ENCODE measurements at regions not wholly inside any gene's neighbourhood (a gene's known extent, or its start where the extent isn't known, plus 50 kb on each side); places are given as distances from the start of the nearest gene placed in this dataset.

DNA sequence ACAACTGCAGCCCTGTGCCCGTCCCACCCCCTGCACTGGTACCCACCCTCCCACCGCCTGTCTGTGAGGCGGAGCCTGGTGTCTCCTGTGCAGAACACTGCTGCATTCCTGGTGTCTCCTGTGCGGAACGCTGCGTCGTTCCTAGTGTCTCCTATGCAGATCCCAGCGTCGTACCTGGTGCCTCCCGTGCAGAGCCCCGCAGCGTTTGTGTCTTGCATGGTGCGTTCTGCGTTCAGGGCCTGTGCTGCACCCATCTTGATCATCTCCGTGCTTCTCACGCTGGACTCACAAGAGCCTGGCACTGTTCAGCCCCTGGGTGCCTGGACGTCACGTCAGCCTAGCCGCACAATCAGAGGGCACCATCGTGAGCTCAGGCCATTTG, 248.6 kb upstream of the SALL3 start:
- H3K4me1 ChIP-seq (ENCODE audit: control insufficient read depth, insufficient read depth, low read length, unreplicated experiment), result no peaks in the 10 kb centered on the region
- no peak overlapping the region for H3K4me3 ChIP-seq (ENCODE audit: low read depth, low read length)
- H3K27me3 ChIP-seq (ENCODE audit: insufficient read depth, low read length), result no peaks in the 10 kb centered on the region
- no peaks in the 10 kb centered on the region for H3K79me2 ChIP-seq (ENCODE audit: control insufficient read depth, insufficient read depth, low read length, unreplicated experiment)
- no peak overlapping the region for H3K27ac ChIP-seq (ENCODE audit: low read depth, low read length)
- H2AFZ ChIP-seq (ENCODE audit: low read length, unreplicated experiment), result no peak overlapping the region
- no peaks in the 10 kb centered on the region for H3K36me3 ChIP-seq (ENCODE audit: insufficient read depth, low read length)

DNA sequence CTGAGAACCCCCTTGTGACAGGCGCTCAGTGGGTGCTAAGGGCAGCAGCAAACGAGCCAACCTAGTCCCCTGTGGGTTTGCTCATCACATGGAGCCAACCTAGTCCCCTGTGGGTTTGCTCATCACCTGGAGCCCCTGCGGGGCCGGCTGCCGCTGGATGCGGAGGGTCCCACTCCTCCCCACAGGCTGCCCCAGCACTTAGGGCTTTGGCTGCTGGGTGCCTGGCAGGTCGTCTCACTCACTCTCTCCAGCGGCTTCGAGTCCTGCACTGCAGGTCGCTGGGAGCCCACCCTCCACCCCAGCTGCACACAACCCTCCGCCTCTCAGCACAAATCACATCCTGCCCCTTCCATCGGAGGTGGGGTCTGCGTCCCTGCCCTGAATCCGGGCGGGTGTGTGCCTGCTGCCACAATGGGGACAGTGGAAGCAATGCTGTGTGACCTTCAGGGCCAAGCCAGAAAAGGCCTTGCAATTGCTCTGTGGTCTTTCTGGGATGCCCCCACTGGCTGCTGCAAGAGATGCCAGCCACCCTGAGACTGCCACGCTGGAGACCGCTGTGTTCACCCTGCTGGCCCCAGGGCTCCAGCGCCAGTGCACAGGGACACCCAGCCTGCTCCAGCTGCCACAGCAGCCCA, 248.1 kb upstream of the SALL3 start:
- Histone ChIP-seq H3K4me1 (ENCODE audit: control insufficient read depth, insufficient read depth, low read length, unreplicated experiment) (no peaks in the 10 kb centered on the region), H3K4me3 (ENCODE audit: low read depth, low read length) (no peak overlapping the region), H3K27ac (ENCODE audit: low read depth, low read length) (no peak overlapping the region), H2AFZ (ENCODE audit: low read length, unreplicated experiment) (no peak overlapping the region), H3K79me2 (ENCODE audit: control insufficient read depth, insufficient read depth, low read length, unreplicated experiment) (no peaks in the 10 kb centered on the region), H3K36me3 (ENCODE audit: insufficient read depth, low read length) (no peaks in the 10 kb centered on the region), H3K27me3 (ENCODE audit: insufficient read depth, low read length) (no peaks in the 10 kb centered on the region)

DNA sequence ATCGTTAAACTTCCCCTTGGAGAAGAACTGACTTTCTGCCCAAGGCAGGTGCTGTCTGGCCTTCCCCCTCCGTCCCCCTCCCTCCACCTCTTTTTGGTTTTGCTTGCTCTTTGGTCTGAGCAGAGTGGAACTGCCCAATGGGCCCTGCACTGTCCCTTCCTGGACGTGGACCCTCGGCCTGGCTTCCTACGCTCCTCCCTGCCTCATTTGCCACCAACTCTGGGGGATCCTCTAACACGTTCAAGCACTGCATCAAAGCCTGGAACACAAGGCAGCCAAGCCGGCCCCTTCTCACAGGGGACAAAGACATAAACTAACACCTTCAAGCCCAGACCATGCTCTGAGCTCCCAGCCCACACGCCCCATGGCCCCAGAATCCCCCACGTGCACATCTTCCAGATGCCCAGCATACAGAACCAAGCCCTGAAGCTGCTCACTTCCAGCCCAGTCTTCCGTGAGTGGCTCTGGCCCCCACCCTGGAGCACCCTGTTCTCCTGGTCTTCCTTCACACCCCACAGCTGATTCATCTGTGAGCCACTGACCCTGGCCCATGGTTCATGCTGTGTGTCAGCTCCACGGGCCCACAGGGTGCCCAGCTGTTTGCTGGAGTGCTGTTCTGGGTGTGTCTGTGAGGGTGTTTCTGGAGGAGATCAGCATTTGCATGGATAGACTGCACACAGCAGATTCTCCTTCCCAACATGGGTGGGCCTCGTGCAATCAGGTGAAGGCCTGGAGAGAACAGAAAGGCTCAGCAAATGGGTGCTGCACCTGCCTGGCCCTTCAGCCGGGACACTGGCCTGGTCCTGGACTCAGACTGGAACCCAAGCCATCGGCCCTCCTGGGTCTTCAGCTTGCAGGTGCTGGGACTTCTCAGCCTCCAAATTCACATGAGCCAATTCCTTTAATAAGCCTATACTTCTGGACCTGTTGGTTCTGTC, 247.1 kb upstream of the SALL3 start:
- Histone ChIP-seq H3K36me3 (ENCODE audit: insufficient read depth, low read length) (no peaks in the 10 kb centered on the region), H3K4me3 (ENCODE audit: low read depth, low read length) (no peak overlapping the region), H3K4me1 (ENCODE audit: control insufficient read depth, insufficient read depth, low read length, unreplicated experiment) (no peaks in the 10 kb centered on the region), H3K27me3 (ENCODE audit: insufficient read depth, low read length) (no peaks in the 10 kb centered on the region), H3K27ac (ENCODE audit: low read depth, low read length) (no peak overlapping the region), H3K79me2 (ENCODE audit: control insufficient read depth, insufficient read depth, low read length, unreplicated experiment) (no peaks in the 10 kb centered on the region), H2AFZ (ENCODE audit: low read length, unreplicated experiment) (no peak overlapping the region)

DNA sequence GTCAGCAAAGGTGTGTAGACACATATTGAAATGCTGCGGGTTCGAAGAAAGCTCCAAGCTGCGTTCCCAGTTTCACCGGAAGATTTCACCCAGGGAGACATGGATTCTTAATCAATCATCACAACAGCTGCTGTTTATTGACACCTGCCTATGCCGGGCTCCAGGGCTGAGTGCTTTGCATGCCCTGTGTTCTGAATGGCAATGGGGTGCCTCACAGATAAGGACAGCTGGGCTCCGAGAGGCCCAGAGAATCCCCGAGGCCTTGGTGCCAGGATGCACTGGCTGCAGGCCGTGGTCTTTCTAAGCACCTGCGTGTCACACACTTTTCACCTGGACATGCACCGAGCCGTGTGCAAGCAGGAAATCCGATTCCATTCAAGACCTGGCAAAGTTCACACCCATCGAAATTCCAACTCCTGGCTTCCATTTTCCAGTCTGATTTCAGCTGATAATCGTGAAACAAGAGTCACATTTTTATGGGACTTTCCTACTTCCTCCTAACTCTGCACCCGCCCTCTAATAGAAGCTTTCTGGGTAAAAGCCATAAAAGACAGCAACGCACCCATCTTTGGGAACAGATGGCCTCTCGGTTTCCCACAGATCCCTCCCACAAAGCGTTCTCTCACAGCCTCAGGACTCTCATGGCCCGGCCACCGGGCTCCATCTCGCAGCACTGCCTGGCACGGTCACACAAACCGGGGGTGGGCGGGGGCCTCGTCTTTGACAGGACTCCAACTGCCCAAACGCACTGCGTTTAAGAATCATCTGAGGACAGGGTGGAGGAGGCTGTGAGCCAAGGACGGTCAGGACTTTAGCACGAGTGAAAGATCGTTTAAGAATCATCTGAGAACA, 245.6 kb upstream of the SALL3 start:
- no peaks in the 10 kb centered on the region for H3K36me3 ChIP-seq (ENCODE audit: insufficient read depth, low read length)
- H3K27me3 ChIP-seq (ENCODE audit: insufficient read depth, low read length), result no peaks in the 10 kb centered on the region
- no peak overlapping the region for H3K27ac ChIP-seq (ENCODE audit: low read depth, low read length)
- no peaks in the 10 kb centered on the region for H3K4me1 ChIP-seq (ENCODE audit: control insufficient read depth, insufficient read depth, low read length, unreplicated experiment)
- H3K79me2 ChIP-seq (ENCODE audit: control insufficient read depth, insufficient read depth, low read length, unreplicated experiment), result no peaks in the 10 kb centered on the region
- no peak overlapping the region for H2AFZ ChIP-seq (ENCODE audit: low read length, unreplicated experiment)
- no peak overlapping the region for H3K4me3 ChIP-seq (ENCODE audit: low read depth, low read length)

DNA sequence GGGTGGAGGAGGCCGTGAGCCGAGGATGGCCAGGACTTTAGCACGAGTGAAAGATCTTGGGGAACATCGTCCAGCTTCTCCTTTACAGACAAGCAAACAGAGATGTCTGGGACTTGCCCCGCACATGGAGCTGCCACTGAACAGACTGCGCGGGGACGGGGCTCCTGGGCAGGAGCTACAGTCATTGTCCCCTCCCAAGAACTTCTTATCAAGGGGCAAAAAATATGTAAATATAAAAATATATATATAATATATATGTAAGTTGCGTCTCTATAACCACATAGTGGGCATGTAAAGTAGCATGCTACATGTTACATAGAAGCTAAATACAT, 245.0 kb upstream of the SALL3 start:
- H3K4me3 ChIP-seq (ENCODE audit: low read depth, low read length), result no peak overlapping the region
- H3K79me2 ChIP-seq (ENCODE audit: control insufficient read depth, insufficient read depth, low read length, unreplicated experiment), result no peaks in the 10 kb centered on the region
- no peaks in the 10 kb centered on the region for H3K4me1 ChIP-seq (ENCODE audit: control insufficient read depth, insufficient read depth, low read length, unreplicated experiment)
- no peaks in the 10 kb centered on the region for H3K36me3 ChIP-seq (ENCODE audit: insufficient read depth, low read length)
- no peak overlapping the region for H3K27ac ChIP-seq (ENCODE audit: low read depth, low read length)
- H2AFZ ChIP-seq (ENCODE audit: low read length, unreplicated experiment), result no peak overlapping the region
- H3K27me3 ChIP-seq (ENCODE audit: insufficient read depth, low read length), result no peaks in the 10 kb centered on the region

DNA sequence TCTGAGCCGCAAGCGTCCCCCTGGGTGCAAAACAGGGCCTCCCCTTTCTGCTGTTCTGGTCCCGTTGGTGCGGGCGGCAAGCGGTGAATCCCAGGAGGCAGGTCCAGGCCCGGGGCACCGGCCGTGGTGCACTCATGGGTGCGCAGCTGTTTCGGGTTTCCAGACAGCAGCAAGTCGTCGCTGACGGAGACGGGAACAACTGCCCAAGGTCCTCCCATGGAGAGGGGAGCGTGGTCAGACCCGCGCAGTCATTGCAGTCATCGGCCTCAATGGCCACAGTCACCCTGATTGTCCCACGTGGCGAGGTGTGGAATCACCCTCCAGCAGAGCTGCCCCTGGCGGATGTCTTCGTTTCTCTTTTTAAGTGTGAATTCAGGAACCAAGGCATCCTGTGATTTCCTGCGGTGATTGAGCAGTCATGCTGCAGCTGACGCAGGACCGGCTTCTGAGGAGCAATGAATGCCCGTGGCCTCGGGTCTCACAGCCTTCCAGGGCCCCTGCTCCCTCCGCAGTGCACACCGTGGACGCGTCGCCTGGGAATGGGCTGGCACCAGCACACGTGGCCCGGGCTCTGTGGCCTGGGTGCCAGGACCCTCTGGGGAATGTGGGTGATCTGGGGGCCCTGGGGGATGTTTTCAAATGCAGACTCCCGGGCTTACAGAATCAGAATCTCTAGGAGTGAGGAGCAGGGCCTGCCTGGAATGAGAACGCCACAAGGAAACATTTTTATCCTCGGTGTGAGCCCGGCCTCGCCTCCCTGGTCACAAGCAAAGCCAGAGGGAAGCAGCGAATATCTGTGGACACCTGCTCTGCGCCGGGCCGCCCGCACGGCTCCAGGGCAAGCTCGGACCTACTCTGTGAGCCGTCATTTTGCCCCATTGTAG, 244.2 kb upstream of the SALL3 start:
- no peak overlapping the region for H3K4me3 ChIP-seq (ENCODE audit: low read depth, low read length)
- H3K27ac ChIP-seq (ENCODE audit: low read depth, low read length), result no peak overlapping the region
- no peaks in the 10 kb centered on the region for H3K79me2 ChIP-seq (ENCODE audit: control insufficient read depth, insufficient read depth, low read length, unreplicated experiment)
- no peaks in the 10 kb centered on the region for H3K27me3 ChIP-seq (ENCODE audit: insufficient read depth, low read length)
- no peak overlapping the region for H2AFZ ChIP-seq (ENCODE audit: low read length, unreplicated experiment)
- no peaks in the 10 kb centered on the region for H3K4me1 ChIP-seq (ENCODE audit: control insufficient read depth, insufficient read depth, low read length, unreplicated experiment)
- H3K36me3 ChIP-seq (ENCODE audit: insufficient read depth, low read length), result no peaks in the 10 kb centered on the region

DNA sequence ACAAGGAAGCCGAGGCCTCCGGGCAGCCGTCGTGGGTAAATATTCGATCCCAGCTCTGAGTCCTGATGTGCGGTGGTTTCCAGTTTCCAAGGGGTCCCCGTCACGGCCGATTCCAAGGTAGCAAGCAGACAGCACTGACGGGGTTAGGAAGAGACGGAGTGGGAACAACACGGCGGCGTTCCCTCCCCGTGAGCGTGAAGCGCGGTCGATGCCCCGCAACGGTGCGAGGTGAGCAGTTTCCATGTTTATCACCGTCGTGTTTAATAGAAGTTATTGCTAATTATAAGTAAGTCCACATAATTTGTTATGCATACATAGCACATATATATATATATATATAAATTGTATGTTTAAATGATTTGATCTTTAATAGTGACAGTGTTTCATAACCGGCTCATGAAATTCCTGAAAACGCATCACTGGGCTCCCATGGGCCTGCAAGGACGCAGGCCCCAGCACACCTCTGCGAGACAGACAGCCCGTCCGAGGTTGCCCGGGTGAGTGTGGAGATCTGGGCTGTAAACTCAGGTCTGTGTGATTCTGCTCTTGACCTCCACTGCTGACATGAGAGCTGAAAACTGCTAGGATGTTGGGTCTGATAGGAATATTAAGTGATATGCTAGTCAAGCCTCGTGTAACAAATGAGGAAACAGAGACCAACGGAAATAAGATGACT, 243.5 kb upstream of the SALL3 start:
- no peaks in the 10 kb centered on the region for H3K27me3 ChIP-seq (ENCODE audit: insufficient read depth, low read length)
- no peaks in the 10 kb centered on the region for H3K36me3 ChIP-seq (ENCODE audit: insufficient read depth, low read length)
- H3K4me1 ChIP-seq (ENCODE audit: control insufficient read depth, insufficient read depth, low read length, unreplicated experiment), result no peaks in the 10 kb centered on the region
- no peak overlapping the region for H3K27ac ChIP-seq (ENCODE audit: low read depth, low read length)
- H3K79me2 ChIP-seq (ENCODE audit: control insufficient read depth, insufficient read depth, low read length, unreplicated experiment), result no peaks in the 10 kb centered on the region
- no peak overlapping the region for H2AFZ ChIP-seq (ENCODE audit: low read length, unreplicated experiment)
- no peak overlapping the region for H3K4me3 ChIP-seq (ENCODE audit: low read depth, low read length)

DNA sequence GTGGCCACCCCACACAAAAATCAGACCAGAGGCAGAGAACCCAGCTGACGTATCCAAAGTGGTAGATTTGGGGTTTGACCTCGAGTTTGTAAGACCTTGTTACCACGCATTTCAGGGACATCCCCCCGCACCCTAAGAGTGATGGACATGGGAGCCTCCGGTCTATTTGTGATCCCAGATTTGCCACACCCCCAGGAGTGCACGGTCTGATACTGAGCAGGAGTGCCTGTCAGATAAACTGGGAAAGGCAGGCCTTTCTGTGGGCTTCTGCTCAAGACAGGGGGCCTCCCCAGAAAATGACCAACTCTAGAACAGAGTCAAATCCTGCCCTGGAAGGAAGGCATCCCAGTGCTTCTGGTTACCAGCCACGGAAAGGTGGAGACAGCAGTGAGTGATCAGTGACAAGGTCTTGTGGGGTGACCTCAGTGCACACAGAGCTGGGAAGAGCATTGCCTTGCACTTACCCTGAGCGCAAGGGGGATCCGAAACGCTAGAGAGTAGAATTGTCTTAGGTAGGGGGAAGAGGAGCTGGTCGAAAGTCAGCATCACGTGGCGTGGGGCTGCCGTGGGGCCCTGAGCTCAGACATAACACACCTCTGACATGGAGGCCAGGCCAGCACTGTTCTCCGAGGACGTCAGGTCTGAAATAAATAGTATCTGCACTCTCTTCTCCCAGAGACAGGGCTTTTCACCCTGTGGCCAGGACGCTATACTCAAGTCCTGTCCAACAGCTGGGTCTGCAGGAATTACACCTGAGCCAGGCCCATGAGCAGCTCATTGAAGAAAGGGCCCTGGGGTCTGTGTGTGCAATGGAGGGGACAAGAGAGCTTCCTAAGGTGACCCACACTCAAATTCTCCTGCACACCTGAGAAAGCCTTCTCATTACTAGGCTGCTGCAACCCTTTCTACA, 242.4 kb upstream of the SALL3 start:
- Histone ChIP-seq H3K4me3 (ENCODE audit: low read depth, low read length) (no peak overlapping the region), H3K36me3 (ENCODE audit: insufficient read depth, low read length) (no peaks in the 10 kb centered on the region), H3K4me1 (ENCODE audit: control insufficient read depth, insufficient read depth, low read length, unreplicated experiment) (no peaks in the 10 kb centered on the region), H2AFZ (ENCODE audit: low read length, unreplicated experiment) (no peak overlapping the region), H3K79me2 (ENCODE audit: control insufficient read depth, insufficient read depth, low read length, unreplicated experiment) (no peaks in the 10 kb centered on the region), H3K27ac (ENCODE audit: low read depth, low read length) (no peak overlapping the region), H3K27me3 (ENCODE audit: insufficient read depth, low read length) (no peaks in the 10 kb centered on the region)

DNA sequence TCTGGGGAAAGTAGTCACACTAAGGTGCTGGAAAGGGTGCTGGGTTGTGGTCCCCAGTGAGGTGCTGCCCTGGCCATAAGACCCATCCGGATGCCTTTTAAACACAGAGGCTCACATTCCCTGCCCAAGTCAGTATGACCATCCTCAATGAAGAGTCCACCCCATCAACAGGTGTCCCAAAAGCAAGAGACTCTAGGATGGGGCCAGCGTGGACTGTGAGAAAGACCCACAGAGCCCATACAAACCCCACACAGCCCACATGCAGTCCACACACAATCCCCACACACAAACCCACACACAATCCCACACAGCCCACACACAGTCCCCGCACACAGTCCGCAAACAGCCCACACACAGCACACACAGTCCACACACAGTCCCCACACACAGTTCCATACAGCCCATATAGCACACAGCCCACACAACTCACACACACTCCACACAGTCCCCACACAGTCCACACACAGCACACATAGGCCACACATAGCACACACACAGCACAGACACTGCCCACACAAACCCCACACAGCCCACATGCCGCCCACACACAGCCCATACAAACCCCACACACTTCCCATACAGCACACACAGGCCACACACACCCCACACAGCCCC, 241.4 kb upstream of the SALL3 start:
- Histone ChIP-seq H3K4me3 (ENCODE audit: low read depth, low read length) (no peak overlapping the region), H2AFZ (ENCODE audit: low read length, unreplicated experiment) (no peak overlapping the region), H3K79me2 (ENCODE audit: control insufficient read depth, insufficient read depth, low read length, unreplicated experiment) (no peaks in the 10 kb centered on the region), H3K27ac (ENCODE audit: low read depth, low read length) (no peak overlapping the region), H3K4me1 (ENCODE audit: control insufficient read depth, insufficient read depth, low read length, unreplicated experiment) (no peaks in the 10 kb centered on the region), H3K27me3 (ENCODE audit: insufficient read depth, low read length) (no peaks in the 10 kb centered on the region), H3K36me3 (ENCODE audit: insufficient read depth, low read length) (no peaks in the 10 kb centered on the region)
